ENCODE measurements at regions not wholly inside any gene's neighbourhood (a gene's known extent, or its start where the extent isn't known, plus 50 kb on each side); places are given as distances from the start of the nearest gene placed in this dataset.
"Not testable (repeated sequence)": the region's sequence is repeated elsewhere in the genome, so short reads cannot be mapped to it uniquely, and the experiment has no call there.

- DNase-seq (ENCODE audit: low read depth in 4 of 4, low spot score in 3 of 4), result no peak
These were observed 254.6 kb upstream of the PIK3R1 start for GRCh38 chr5:67960939-67961338.

GRCh38 chr5:67957374-67957773 is 258.2 kb upstream of the PIK3R1 start:
- DNase-seq (ENCODE audit: low read depth in 4 of 4, low spot score in 3 of 4), result no peak

GRCh38 chr5:67954351-67954750 is 261.2 kb upstream of the PIK3R1 start:
- no peak for DNase-seq (ENCODE audit: low read depth in 4 of 4, low spot score in 3 of 4)

GRCh38 chr5:67942421-67942820 is 273.1 kb upstream of the PIK3R1 start:
- DNase-seq (ENCODE audit: low read depth in 4 of 4, low spot score in 3 of 4), result no peak

GRCh38 chr5:67941614-67942401 is 273.7 kb upstream of the PIK3R1 start:
- DNase-seq (ENCODE audit: low read depth in 4 of 4, low spot score in 3 of 4), result no peak

- no peak for DNase-seq (ENCODE audit: low read depth in 4 of 4, low spot score in 3 of 4)
These were observed 279.5 kb upstream of the PIK3R1 start for GRCh38 chr5:67935908-67936566.

GRCh38 chr5:67934976-67935375 is 280.6 kb upstream of the PIK3R1 start:
- DNase-seq (ENCODE audit: low read depth in 4 of 4, low spot score in 3 of 4), result no peak

- DNase-seq (ENCODE audit: low read depth in 4 of 4, low spot score in 3 of 4), result no peak
These were observed 290.0 kb upstream of the PIK3R1 start for GRCh38 chr5:67925511-67925910.

- DNase-seq (ENCODE audit: low read depth in 4 of 4, low spot score in 3 of 4), result no peak
These were observed 294.5 kb upstream of the PIK3R1 start for GRCh38 chr5:67921004-67921601.

- DNase-seq (ENCODE audit: low read depth in 4 of 4, low spot score in 3 of 4), result not testable (repeated sequence)
These were observed 296.0 kb upstream of the PIK3R1 start for GRCh38 chr5:67919532-67919931.

- no peak for DNase-seq (ENCODE audit: low read depth in 4 of 4, low spot score in 3 of 4)
These were observed 298.0 kb upstream of the PIK3R1 start for GRCh38 chr5:67917561-67917960.

- DNase-seq (ENCODE audit: low read depth in 4 of 4, low spot score in 3 of 4), result no peak
These were observed 305.0 kb upstream of the PIK3R1 start for GRCh38 chr5:67910546-67910945.

- no peak for DNase-seq (ENCODE audit: low read depth in 4 of 4, low spot score in 3 of 4)
These were observed 307.3 kb upstream of the PIK3R1 start for GRCh38 chr5:67908126-67908765.

GRCh38 chr5:67904366-67904765 is 311.2 kb upstream of the PIK3R1 start:
- no peak for DNase-seq (ENCODE audit: low read depth in 4 of 4, low spot score in 3 of 4)

- no peak for DNase-seq (ENCODE audit: low read depth in 4 of 4, low spot score in 3 of 4)
These were observed 311.9 kb upstream of the PIK3R1 start for GRCh38 chr5:67903656-67904055.

GRCh38 chr5:67903121-67903520 is 312.4 kb upstream of the PIK3R1 start:
- DNase-seq (ENCODE audit: low read depth in 4 of 4, low spot score in 3 of 4), result no peak

- DNase-seq (ENCODE audit: low read depth in 4 of 4, low spot score in 3 of 4), result no peak
These were observed 313.1 kb upstream of the PIK3R1 start for GRCh38 chr5:67902497-67902830.

- DNase-seq (ENCODE audit: low read depth in 4 of 4, low spot score in 3 of 4), result no peak
These were observed 313.6 kb upstream of the PIK3R1 start for GRCh38 chr5:67901814-67902496.

- DNase-seq (ENCODE audit: low read depth in 4 of 4, low spot score in 3 of 4), result no peak
These were observed 315.0 kb upstream of the PIK3R1 start for GRCh38 chr5:67900514-67900913.

- no peak for DNase-seq (ENCODE audit: low read depth in 4 of 4, low spot score in 3 of 4)
These were observed 317.6 kb upstream of the PIK3R1 start for GRCh38 chr5:67897980-67898379.

GRCh38 chr5:67897431-67897830 is 318.1 kb upstream of the PIK3R1 start:
- DNase-seq (ENCODE audit: low read depth in 4 of 4, low spot score in 3 of 4), result no peak

All from right renal pelvis (tissue), 4 donors.